DND-41 (cell line): ENCODE measurements at regions not wholly inside any gene's neighbourhood (a gene's known extent, or its start where the extent isn't known, plus 50 kb on each side); places are given as distances from the start of the nearest gene placed in this dataset.

Experiments used
- ATAC-seq: fragments of 200-7000 bp; cut with Tn5 transposase; 3 replicates; pipeline ENCODE4 v1.9.1; 2021; ENCODE audit warnings: low read depth; ENCODE audit not compliant: insufficient read depth
- DNase-seq: peaks from one replicate; pipeline ENCODE4 v3.0.0-alpha.2; 2020
- H2AFZ ChIP-seq: 2 replicates; pipeline ENCODE4 v1.6.0; 2012; ENCODE audit warnings: low read depth, low read length
- H3K27ac ChIP-seq: 2 replicates; pipeline ENCODE4 v1.5.1; 2012; ENCODE audit warnings: low read length, inconsistent platforms
- H3K27me3 ChIP-seq: fragments of 200-600 bp; sonication (generic); 2 replicates; pipeline ENCODE4 v1.6.0; 2012; ENCODE audit warnings: low read length, mild to moderate bottlenecking, inconsistent platforms; ENCODE audit not compliant: insufficient read depth, poor library complexity
- H3K36me3 ChIP-seq: 2 replicates; pipeline ENCODE4 v1.5.1; 2012; ENCODE audit warnings: low read length, inconsistent platforms; ENCODE audit not compliant: insufficient read depth
- H3K4me1 ChIP-seq: 2 replicates; pipeline ENCODE4 v1.5.1; 2012; ENCODE audit warnings: mild to moderate bottlenecking, low read length; ENCODE audit not compliant: insufficient read depth
- H3K4me2 ChIP-seq: 2 replicates; pipeline ENCODE4 v1.6.0; 2012; ENCODE audit warnings: mild to moderate bottlenecking, moderate library complexity, low read length, inconsistent platforms; ENCODE audit not compliant: insufficient read depth
- H3K4me3 ChIP-seq, 2 experiments: fragments of 200-600 bp in 1 of 2; shearing (Covaris generic) in 1 of 2; 2 replicates each; pipeline ENCODE4 v1.5.1; 2012 to 2016; ENCODE audit warnings: inconsistent platforms in 2 of 2, low read length in 2 of 2, mild to moderate bottlenecking in 2 of 2, low read depth in 1 of 2, moderate library complexity in 1 of 2
- H3K79me2 ChIP-seq: 2 replicates; pipeline ENCODE4 v1.6.0; 2012; ENCODE audit warnings: low read length, inconsistent platforms; ENCODE audit not compliant: insufficient read depth
- H3K9ac ChIP-seq: 2 replicates; pipeline ENCODE4 v1.6.0; 2012; ENCODE audit warnings: low read depth, mild to moderate bottlenecking, inconsistent platforms, low read length, moderate library complexity
- H3K9me3 ChIP-seq: 2 replicates; pipeline ENCODE4 v1.5.1; 2012; ENCODE audit warnings: low read length, moderate library complexity, mild to moderate bottlenecking, inconsistent platforms; ENCODE audit not compliant: insufficient read depth, severe bottlenecking
- H4K20me1 ChIP-seq: 2 replicates; pipeline ENCODE4 v1.6.0; 2012; ENCODE audit warnings: low read length; ENCODE audit not compliant: insufficient read depth
- CTCF ChIP-seq: IDR thresholded peaks from 2 replicates; pipeline ENCODE4 v1.5.1; 2012; ENCODE audit warnings: borderline replicate concordance, low read length, moderate library complexity, mild to moderate bottlenecking; ENCODE audit not compliant: poor library complexity, severe bottlenecking; ENCODE audit errors: extremely low read depth
- EZH2 ChIP-seq: IDR thresholded peaks from 3 replicates; pipeline ENCODE4 v1.6.1; 2012; ENCODE audit warnings: borderline replicate concordance, low read depth, mild to moderate bottlenecking, moderate library complexity, low read length, inconsistent platforms; ENCODE audit not compliant: severe bottlenecking

DNA sequence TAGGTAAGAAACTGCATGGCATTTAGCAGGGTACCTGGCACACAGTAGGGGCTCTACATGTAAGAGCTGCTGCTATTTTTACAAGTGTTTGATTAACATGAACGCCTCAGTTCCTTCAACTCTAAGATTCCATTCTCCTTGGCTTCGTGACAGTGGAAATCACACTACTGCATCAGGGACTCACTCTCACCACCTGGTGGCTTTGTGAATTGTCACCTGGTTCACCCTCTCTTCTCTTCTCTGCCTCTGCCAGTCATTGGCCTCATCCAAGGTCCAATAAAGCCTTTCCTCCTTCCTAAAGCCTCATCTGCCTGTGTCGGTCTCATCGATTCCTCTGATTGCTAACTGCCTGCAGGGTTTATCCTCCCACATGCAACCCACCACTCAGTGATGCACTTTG is 476.4 kb downstream of the VRK1 start:
- Histone ChIP-seq H2AFZ (no peak overlapping the region), H3K4me3 (no peak overlapping the region), H3K36me3 (no peaks in the 10 kb centered on the region), H3K9me3 (no peaks in the 10 kb centered on the region), H3K4me1 (peaks cover 21% of the 10 kb centered on the region), H4K20me1 (no peaks in the 10 kb centered on the region), H3K9ac (no peak overlapping the region), H3K27ac (no peak overlapping the region), H3K79me2 (no peaks in the 10 kb centered on the region), H3K27me3 (no peaks in the 10 kb centered on the region), H3K4me2 (no peak overlapping the region)
- no peak for TF ChIP-seq EZH2
- TF ChIP-seq CTCF = peak; percentile 47
- ATAC-seq (no peak), DNase-seq (no peak)

- H3K36me3 ChIP-seq = no peaks in the 10 kb centered on the region
- H3K27ac ChIP-seq = no peak overlapping the region
- H3K9ac ChIP-seq = no peak overlapping the region
- H3K4me3 ChIP-seq = no peak overlapping the region
- H3K27me3 ChIP-seq = no peaks in the 10 kb centered on the region
- peaks cover 21% of the 10 kb centered on the region for H3K4me1 ChIP-seq
- DNase-seq = no peak
- no peak overlapping the region for H2AFZ ChIP-seq
- H3K9me3 ChIP-seq = no peaks in the 10 kb centered on the region
- no peak for TF ChIP-seq EZH2
- TF ChIP-seq CTCF = no peak
- H4K20me1 ChIP-seq = no peaks in the 10 kb centered on the region
- ATAC-seq = no peak
- no peaks in the 10 kb centered on the region for H3K79me2 ChIP-seq
- H3K4me2 ChIP-seq = no peak overlapping the region
These were observed 477.4 kb downstream of the VRK1 start for GRCh38 chr14:97274626-97275025.

- DNase-seq = no peak
- H3K4me2 ChIP-seq = no peak overlapping the region
- no peak for TF ChIP-seq EZH2
- no peak for TF ChIP-seq CTCF
- no peaks in the 10 kb centered on the region for H4K20me1 ChIP-seq
- H3K4me3 ChIP-seq = no peak overlapping the region
- peaks cover 21% of the 10 kb centered on the region for H3K4me1 ChIP-seq
- no peaks in the 10 kb centered on the region for H3K36me3 ChIP-seq
- H2AFZ ChIP-seq = no peak overlapping the region
- H3K27ac ChIP-seq = no peak overlapping the region
- H3K9ac ChIP-seq = no peak overlapping the region
- H3K9me3 ChIP-seq = no peaks in the 10 kb centered on the region
- no peaks in the 10 kb centered on the region for H3K79me2 ChIP-seq
- no peak for ATAC-seq
- no peaks in the 10 kb centered on the region for H3K27me3 ChIP-seq
These were observed 478.1 kb downstream of the VRK1 start for GRCh38 chr14:97275276-97275675.

GRCh38 chr14:97276573-97276972 is 479.4 kb downstream of the VRK1 start:
- TF ChIP-seq EZH2 (no peak), CTCF (no peak)

More at GRCh38 chr14:97276573-97276972, 479.4 kb downstream of the VRK1 start:
- Histone ChIP-seq H3K36me3 (no peaks in the 10 kb centered on the region), H3K4me1 (peaks cover 21% of the 10 kb centered on the region), H3K4me3 (no peak overlapping the region), H4K20me1 (no peaks in the 10 kb centered on the region), H3K79me2 (no peaks in the 10 kb centered on the region), H3K9me3 (no peaks in the 10 kb centered on the region), H3K27ac (peak overlapping the region; percentile 45), H2AFZ (no peak overlapping the region), H3K9ac (no peak overlapping the region), H3K4me2 (peak overlapping the region; percentile 43), H3K27me3 (no peaks in the 10 kb centered on the region)
- DNase-seq (peak; percentile 84), ATAC-seq (peak; percentile 100)
